HepG2 (cell line): ENCODE measurements at regions not wholly inside any gene's neighbourhood (a gene's known extent, or its start where the extent isn't known, plus 50 kb on each side); places are given as distances from the start of the nearest gene placed in this dataset.

Experiments used
- CHCHD3 ChIP-seq: sonication (generic); formaldehyde crosslinking; IDR thresholded peaks from 2 replicates; pipeline ENCODE4 v1.8.0; 2022; ENCODE audit warnings: mild to moderate bottlenecking, missing genetic modification reagents, moderate library complexity
- POLR2AphosphoS5 ChIP-seq: IDR thresholded peaks from 2 replicates; pipeline ENCODE4 v1.6.1; 2012; ENCODE audit warnings: low read depth, low read length
- SMAD1 ChIP-seq: sonication (generic); formaldehyde crosslinking; IDR thresholded peaks from 2 replicates; pipeline ENCODE4 v1.4.0; 2020; ENCODE audit warnings: missing genetic modification reagents, low read depth, mild to moderate bottlenecking, borderline replicate concordance
- ZNF720 ChIP-seq: sonication (generic); formaldehyde crosslinking; IDR thresholded peaks from 2 replicates; pipeline ENCODE4 v1.4.0; 2020; ENCODE audit warnings: missing genetic modification reagents

DNA sequence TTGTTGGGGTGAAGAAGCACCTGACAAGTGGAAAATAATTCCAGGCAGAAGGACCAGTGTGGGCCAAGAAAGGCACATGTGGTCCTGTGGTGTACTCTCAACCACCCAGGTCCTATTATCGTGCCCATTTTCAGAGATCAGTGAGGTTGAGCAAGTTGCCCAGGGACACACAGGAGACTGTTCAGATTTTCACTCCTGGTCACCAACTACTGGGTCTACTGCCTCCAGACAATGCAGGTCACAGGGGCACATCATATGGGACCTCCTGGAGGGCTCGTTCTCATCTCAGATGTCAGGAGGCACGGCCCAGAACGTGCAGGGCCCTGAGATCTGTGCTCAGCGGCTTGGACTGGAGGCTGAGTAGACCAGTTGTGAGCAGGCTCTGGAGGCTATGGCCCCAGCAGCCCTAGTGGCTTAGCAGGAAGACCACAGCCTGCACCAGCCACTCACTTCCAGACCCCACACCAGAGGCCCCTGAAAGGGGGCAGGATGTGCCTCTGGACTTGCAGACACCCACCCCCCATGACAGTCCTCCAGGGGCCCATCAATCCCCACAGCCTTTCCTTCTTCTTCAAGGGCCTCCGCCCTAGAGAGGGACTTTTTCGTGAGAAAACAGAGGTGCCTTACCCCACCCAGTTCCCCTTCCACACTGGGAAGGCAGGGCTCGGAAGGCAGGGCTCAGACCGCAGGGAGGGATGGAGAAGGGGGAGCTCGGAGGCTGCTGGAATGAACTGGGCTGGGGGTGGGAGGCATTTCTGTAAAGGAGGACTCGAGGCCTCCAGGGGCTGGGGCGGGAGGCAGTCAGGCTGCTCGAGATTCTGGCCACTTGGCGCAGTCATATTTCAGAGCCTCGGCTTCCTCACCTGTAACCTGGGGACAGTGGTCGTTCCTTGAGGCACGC lies 82.7 kb upstream of the NEURL1B start:
- no peak for TF ChIP-seq ZNF720 (CRISPR knock-in tag)
- no peak for TF ChIP-seq CHCHD3
- no peak for TF ChIP-seq SMAD1 (CRISPR knock-in tag)
- TF ChIP-seq POLR2AphosphoS5, result no peak
